Prostate gland (tissue), 2 donors: ENCODE measurements at regions not wholly inside any gene's neighbourhood (a gene's known extent, or its start where the extent isn't known, plus 50 kb on each side); places are given as distances from the start of the nearest gene placed in this dataset.

Experiments
- POLR2A ChIP-seq: fragments of 450-650 bp; IDR thresholded peaks from one replicate; pipeline ENCODE4 v1.6.1; 2016; ENCODE audit warnings: antibody characterized with exemption, mild to moderate bottlenecking
- POLR2AphosphoS5 ChIP-seq: sonication (generic); formaldehyde crosslinking; IDR thresholded peaks from one replicate; pipeline ENCODE4 v1.6.1; 2017; ENCODE audit warnings: antibody characterized with exemption
- TF ChIP-seq, protein P1 (sequence below), 4 experiments: fragments of 200-600 bp in 2 of 4; fragments of 450-650 bp in 2 of 4; sonication (generic) in 2 of 4; IDR thresholded peaks; 1 replicate in 3 of 4; 2 replicates in 1 of 4; pipeline ENCODE4 v1.5.1; 2016 to 2019; ENCODE audit warnings: antibody characterized with exemption in 4 of 4, mild to moderate bottlenecking in 2 of 4, moderate library complexity in 2 of 4

DNA sequence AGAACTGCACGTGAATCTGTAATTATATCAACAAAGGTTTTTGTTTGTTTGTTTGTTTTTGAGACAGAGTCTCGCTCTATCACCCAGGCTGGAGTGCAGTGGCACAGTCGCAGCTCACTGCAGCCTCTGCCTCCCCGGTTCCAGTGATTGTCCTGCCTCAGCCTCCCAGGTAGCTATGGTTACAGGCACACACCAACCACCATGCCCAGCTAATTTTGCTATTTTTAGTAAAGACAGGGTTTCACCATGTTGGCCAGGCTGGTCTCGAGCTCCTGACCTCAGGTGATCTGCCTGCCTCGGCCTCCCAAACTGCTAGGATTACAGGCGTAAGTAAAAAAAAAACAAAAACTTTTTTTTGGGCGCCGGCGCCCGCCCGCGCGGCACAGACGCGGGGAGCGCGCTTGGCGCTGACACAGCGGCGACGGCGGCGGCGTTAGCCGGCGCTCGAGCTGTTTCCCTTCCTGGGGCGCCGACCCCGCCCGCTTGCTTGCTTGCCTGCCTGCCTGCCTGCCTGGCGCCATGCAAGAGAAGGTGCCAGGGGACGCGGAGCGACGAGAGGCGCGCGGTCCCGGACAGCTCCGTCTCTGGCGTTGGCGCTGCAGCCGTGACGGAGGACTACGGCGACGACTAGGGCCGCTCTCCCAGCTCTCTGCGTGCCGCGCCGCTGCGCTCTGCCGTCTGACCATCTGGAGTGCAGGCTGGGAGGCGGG is 171.4 kb upstream of the NUPR2 start:
- TF ChIP-seq, protein P1, sequence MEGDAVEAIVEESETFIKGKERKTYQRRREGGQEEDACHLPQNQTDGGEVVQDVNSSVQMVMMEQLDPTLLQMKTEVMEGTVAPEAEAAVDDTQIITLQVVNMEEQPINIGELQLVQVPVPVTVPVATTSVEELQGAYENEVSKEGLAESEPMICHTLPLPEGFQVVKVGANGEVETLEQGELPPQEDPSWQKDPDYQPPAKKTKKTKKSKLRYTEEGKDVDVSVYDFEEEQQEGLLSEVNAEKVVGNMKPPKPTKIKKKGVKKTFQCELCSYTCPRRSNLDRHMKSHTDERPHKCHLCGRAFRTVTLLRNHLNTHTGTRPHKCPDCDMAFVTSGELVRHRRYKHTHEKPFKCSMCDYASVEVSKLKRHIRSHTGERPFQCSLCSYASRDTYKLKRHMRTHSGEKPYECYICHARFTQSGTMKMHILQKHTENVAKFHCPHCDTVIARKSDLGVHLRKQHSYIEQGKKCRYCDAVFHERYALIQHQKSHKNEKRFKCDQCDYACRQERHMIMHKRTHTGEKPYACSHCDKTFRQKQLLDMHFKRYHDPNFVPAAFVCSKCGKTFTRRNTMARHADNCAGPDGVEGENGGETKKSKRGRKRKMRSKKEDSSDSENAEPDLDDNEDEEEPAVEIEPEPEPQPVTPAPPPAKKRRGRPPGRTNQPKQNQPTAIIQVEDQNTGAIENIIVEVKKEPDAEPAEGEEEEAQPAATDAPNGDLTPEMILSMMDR (IDR thresholded peaks at IDR 0.05): no peak
- TF ChIP-seq POLR2A (no peak), POLR2AphosphoS5 (no peak)
